Uterus (tissue), 2 donors: ENCODE measurements at regions not wholly inside any gene's neighbourhood (a gene's known extent, or its start where the extent isn't known, plus 50 kb on each side); places are given as distances from the start of the nearest gene placed in this dataset.

ENCODE experiments used
- CTCF ChIP-seq, 4 experiments: fragments of 200-600 bp in 2 of 4; fragments of 450-650 bp in 2 of 4; sonication (generic) in 2 of 4; IDR thresholded peaks; one replicate each; pipeline ENCODE4 v1.5.1; 2016 to 2019; ENCODE audit warnings: antibody characterized with exemption in 4 of 4, mild to moderate bottlenecking in 2 of 4, moderate library complexity in 1 of 4
- POLR2A ChIP-seq, 2 donors: fragments of 450-650 bp; IDR thresholded peaks; one replicate each; pipeline ENCODE4 v1.6.1; 2016; ENCODE audit warnings: antibody characterized with exemption in 2 of 2, mild to moderate bottlenecking in 1 of 2, moderate library complexity in 1 of 2

DNA sequence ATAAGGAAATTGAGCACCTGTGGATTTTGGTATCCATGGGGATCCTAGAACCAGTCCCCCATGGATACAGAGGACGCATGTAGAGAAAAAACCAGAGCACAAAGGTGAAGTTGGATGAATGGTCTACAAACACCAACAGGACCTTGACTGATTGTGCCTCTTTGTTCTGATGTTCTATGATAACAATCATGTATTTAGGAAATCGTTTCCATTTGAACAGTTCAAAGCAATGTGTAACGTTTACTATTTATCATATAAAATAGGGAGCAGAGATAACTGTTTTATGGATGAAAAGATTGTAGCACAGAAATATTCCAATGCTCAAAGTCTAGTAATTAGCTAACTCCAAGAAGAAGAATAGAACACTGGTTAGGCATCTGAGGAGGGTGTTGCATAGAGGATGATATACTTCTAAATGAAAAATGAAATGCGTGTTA lies 116.3 kb upstream of the FN1 start:
- TF ChIP-seq CTCF (IDR thresholded peaks at IDR 0.05) = no peak
- no peak for TF ChIP-seq POLR2A (IDR thresholded peaks at IDR 0.05)
